SK-N-SH treated with all-trans-retinoic acid at 6 μM for 48 hours (cell line): ENCODE measurements at regions not wholly inside any gene's neighbourhood (a gene's known extent, or its start where the extent isn't known, plus 50 kb on each side); places are given as distances from the start of the nearest gene placed in this dataset.

Experiments used
- ATAC-seq: fragments of 200-7000 bp; cut with Tn5 transposase; 3 replicates; pipeline ENCODE4 v1.9.1; 2020; ENCODE audit warnings: mild to moderate bottlenecking, moderate library complexity
- ARNTL ChIP-seq: fragments of 450-650 bp; formaldehyde crosslinking; IDR thresholded peaks from 2 replicates; pipeline ENCODE4 v1.5.0; 2020; ENCODE audit warnings: low read depth, mild to moderate bottlenecking, moderate library complexity, borderline replicate concordance
- BACH2 ChIP-seq: fragments of 250-450 bp; sonication (Bioruptor Pico); IDR thresholded peaks from 2 replicates; pipeline ENCODE4 v1.9.0; 2021; ENCODE audit warnings: mild to moderate bottlenecking, borderline replicate concordance
- CREB5 ChIP-seq: fragments of 250-450 bp; sonication (Bioruptor Pico); IDR thresholded peaks from 2 replicates; pipeline ENCODE4 v1.5.1; 2020; ENCODE audit warnings: low read depth, mild to moderate bottlenecking, moderate library complexity
- CSDC2 ChIP-seq: fragments of 250-450 bp; sonication (Bioruptor Pico); IDR thresholded peaks from 2 replicates; pipeline ENCODE4 v1.5.0; 2020; ENCODE audit warnings: mild to moderate bottlenecking, moderate library complexity
- CSRNP3 ChIP-seq: fragments of 250-450 bp; sonication (Bioruptor Pico); IDR thresholded peaks from 2 replicates; pipeline ENCODE4 v1.5.1; 2021; ENCODE audit warnings: mild to moderate bottlenecking, moderate library complexity
- ESRRG ChIP-seq: fragments of 250-450 bp; sonication (Bioruptor Pico); IDR thresholded peaks from 2 replicates; pipeline ENCODE4 v1.6.1; 2021; ENCODE audit warnings: mild to moderate bottlenecking
- GLIS3 ChIP-seq: fragments of 250-450 bp; sonication (Bioruptor Pico); IDR thresholded peaks from 2 replicates; pipeline ENCODE4 v1.5.0; 2020; ENCODE audit warnings: mild to moderate bottlenecking, moderate library complexity
- ISL1 ChIP-seq: fragments of 250-450 bp; sonication (Bioruptor Pico); IDR thresholded peaks from 2 replicates; pipeline ENCODE4 v2.1.2; 2022; ENCODE audit warnings: mild to moderate bottlenecking, moderate library complexity
- OSR1 ChIP-seq: fragments of 250-450 bp; sonication (Bioruptor Pico); IDR thresholded peaks from 2 replicates; pipeline ENCODE4 v1.8.0; 2022; ENCODE audit warnings: moderate library complexity, mild to moderate bottlenecking, inconsistent platforms
- PATZ1 ChIP-seq: fragments of 250-450 bp; sonication (Bioruptor Pico); IDR thresholded peaks from 2 replicates; pipeline ENCODE4 v1.8.0; 2020; ENCODE audit warnings: mild to moderate bottlenecking, moderate library complexity, borderline replicate concordance
- POU6F1 ChIP-seq: fragments of 250-450 bp; sonication (Bioruptor Pico); IDR thresholded peaks from 2 replicates; pipeline ENCODE4 v1.8.0; 2021; ENCODE audit warnings: low read depth, mild to moderate bottlenecking, moderate library complexity, borderline replicate concordance
- PPARA ChIP-seq: fragments of 250-450 bp; sonication (Bioruptor Pico); IDR thresholded peaks from 2 replicates; pipeline ENCODE4 v1.5.0; 2020; ENCODE audit warnings: mild to moderate bottlenecking, borderline replicate concordance
- SNAI2 ChIP-seq: fragments of 250-450 bp; sonication (Bioruptor Pico); IDR thresholded peaks from 2 replicates; pipeline ENCODE4 v1.5.0; 2020; ENCODE audit warnings: mild to moderate bottlenecking, moderate library complexity
- TCF4 ChIP-seq: fragments of 250-450 bp; sonication (Bioruptor Pico); IDR thresholded peaks from 2 replicates; pipeline ENCODE4 v1.8.0; 2021; ENCODE audit warnings: mild to moderate bottlenecking, moderate library complexity, borderline replicate concordance
- TSHZ2 ChIP-seq: fragments of 250-450 bp; sonication (Bioruptor Pico); IDR thresholded peaks from 2 replicates; pipeline ENCODE4 v1.5.0; 2020; ENCODE audit warnings: mild to moderate bottlenecking, moderate library complexity
- ZC3H10 ChIP-seq: fragments of 250-450 bp; sonication (Bioruptor Pico); IDR thresholded peaks from 2 replicates; pipeline ENCODE4 v1.5.1; 2021; ENCODE audit warnings: mild to moderate bottlenecking, moderate library complexity
- ZFP3 ChIP-seq: fragments of 250-450 bp; sonication (Bioruptor Pico); IDR thresholded peaks from 2 replicates; pipeline ENCODE4 v1.5.0; 2020; ENCODE audit warnings: mild to moderate bottlenecking, moderate library complexity
- ZNF565 ChIP-seq: fragments of 450-650 bp; formaldehyde crosslinking; conservative IDR thresholded peaks from 2 replicates; pipeline ENCODE4 v1.5.0; 2020; ENCODE audit warnings: low read depth, mild to moderate bottlenecking, moderate library complexity
- ZNF70 ChIP-seq: fragments of 450-650 bp; formaldehyde crosslinking; IDR thresholded peaks from 2 replicates; pipeline ENCODE4 v1.5.0; 2020; ENCODE audit warnings: mild to moderate bottlenecking, moderate library complexity

- TF ChIP-seq OSR1 (CRISPR knock-in tag) = no peak
- 0 out of 2 replicates have a peak, but pooled peaks have one; percentile 57 for TF ChIP-seq POU6F1
- no peak for TF ChIP-seq ZNF565 (CRISPR knock-in tag)
- TF ChIP-seq ZNF70 (CRISPR knock-in tag) = no peak
- TF ChIP-seq CSDC2 = no peak
- peak; percentile 42; the same call in 1 of the 2 replicates for TF ChIP-seq TCF4 (CRISPR knock-in tag)
- TF ChIP-seq ISL1 (CRISPR knock-in tag) = peak; percentile 94
- 0 out of 2 replicates have a peak, but pooled peaks have one; percentile 23 for TF ChIP-seq ZFP3 (CRISPR knock-in tag)
- no peak for TF ChIP-seq SNAI2 (CRISPR knock-in tag)
- no peak for TF ChIP-seq PATZ1 (CRISPR knock-in tag)
- TF ChIP-seq CREB5 (CRISPR knock-in tag) = peak; percentile 65
- 0 out of 2 replicates have a peak, but pooled peaks have one; percentile 29 for TF ChIP-seq GLIS3 (CRISPR knock-in tag)
- TF ChIP-seq ZC3H10 (CRISPR knock-in tag) = 0 out of 2 replicates have a peak, but pooled peaks have one; percentile 18
- TF ChIP-seq TSHZ2 (CRISPR knock-in tag) = no peak
- peak; percentile 68 for ATAC-seq
These were observed 216.3 kb downstream of the FAT3 start for GRCh38 chr11:92440701-92441442.

- ATAC-seq = no peak
- no peak for TF ChIP-seq CSRNP3 (CRISPR knock-in tag)
- TF ChIP-seq ZC3H10 (CRISPR knock-in tag) = no peak
- no peak for TF ChIP-seq TSHZ2 (CRISPR knock-in tag)
- TF ChIP-seq TCF4 (CRISPR knock-in tag) = no peak
- TF ChIP-seq PPARA = no peak
- TF ChIP-seq PATZ1 (CRISPR knock-in tag) = no peak
- TF ChIP-seq ESRRG (CRISPR knock-in tag) = no peak
- no peak for TF ChIP-seq OSR1 (CRISPR knock-in tag)
- TF ChIP-seq BACH2 (CRISPR knock-in tag) = no peak
- TF ChIP-seq POU6F1 = no peak
- no peak for TF ChIP-seq ARNTL (CRISPR knock-in tag)
These were observed 216.8 kb downstream of the FAT3 start for GRCh38 chr11:92441443-92441726.
